Prostate gland (tissue), 2 donors: ENCODE measurements at regions not wholly inside any gene's neighbourhood (a gene's known extent, or its start where the extent isn't known, plus 50 kb on each side); places are given as distances from the start of the nearest gene placed in this dataset.

Experiments
- CTCF ChIP-seq, 4 experiments: fragments of 200-600 bp in 2 of 4; fragments of 450-650 bp in 2 of 4; sonication (generic) in 2 of 4; IDR thresholded peaks; 1 replicate in 3 of 4; 2 replicates in 1 of 4; pipeline ENCODE4 v1.5.1; 2016 to 2019; ENCODE audit warnings: antibody characterized with exemption in 4 of 4, mild to moderate bottlenecking in 2 of 4, moderate library complexity in 2 of 4
- POLR2A ChIP-seq: fragments of 450-650 bp; IDR thresholded peaks from one replicate; pipeline ENCODE4 v1.6.1; 2016; ENCODE audit warnings: antibody characterized with exemption, mild to moderate bottlenecking

GRCh38 chr1:30339866-30340265 is 383.5 kb downstream of the MATN1 start:
- no peak for TF ChIP-seq POLR2A
- no peak for TF ChIP-seq CTCF (IDR thresholded peaks at IDR 0.05)
